Liver (tissue), 7 donors: ENCODE measurements at regions not wholly inside any gene's neighbourhood (a gene's known extent, or its start where the extent isn't known, plus 50 kb on each side); places are given as distances from the start of the nearest gene placed in this dataset.

Experiments used
- DNase-seq: peaks from one replicate; pipeline ENCODE4 v3.0.0-alpha.2; 2017; ENCODE audit warnings: low spot score
- H3K27ac ChIP-seq, 2 donors: one replicate each; pipeline ENCODE4 v1.7.0; 2013; ENCODE audit warnings: inconsistent platforms in 2 of 2, low read length in 2 of 2, control low read depth in 1 of 2, low read depth in 1 of 2, mild to moderate bottlenecking in 1 of 2
- H3K27me3 ChIP-seq, 4 donors: one replicate each; pipeline versions ENCODE4 v1.6.1 to v1.7.0; 2013; ENCODE audit warnings: low read length in 3 of 4, inconsistent platforms in 1 of 4, mild to moderate bottlenecking in 1 of 4, moderate library complexity in 1 of 4; ENCODE audit not compliant: control insufficient read depth in 4 of 4, insufficient read depth in 4 of 4
- H3K36me3 ChIP-seq, 4 donors: one replicate each; pipeline versions ENCODE4 v1.6.1 to v1.7.0; 2013; ENCODE audit warnings: low read length in 3 of 4, mild to moderate bottlenecking in 3 of 4, low read depth in 1 of 4, moderate library complexity in 1 of 4; ENCODE audit not compliant: control insufficient read depth in 4 of 4, insufficient read depth in 3 of 4
- H3K4me1 ChIP-seq, 4 donors: one replicate each; pipeline versions ENCODE4 v1.6.1 to v1.7.0; 2013; ENCODE audit warnings: low read length in 3 of 4, mild to moderate bottlenecking in 3 of 4, moderate library complexity in 1 of 4; ENCODE audit not compliant: control insufficient read depth in 4 of 4, insufficient read depth in 4 of 4
- H3K4me3 ChIP-seq, 3 donors: one replicate each; pipeline versions ENCODE4 v1.6.1 to v1.7.0; 2013; ENCODE audit warnings: low read length in 3 of 3, control low read depth in 1 of 3, low read depth in 1 of 3, mild to moderate bottlenecking in 1 of 3
- H3K9ac ChIP-seq, 2 donors: one replicate each; pipeline ENCODE4 v1.7.0; 2013; ENCODE audit warnings: low read length in 2 of 2, mild to moderate bottlenecking in 2 of 2, moderate library complexity in 2 of 2, control low read depth in 1 of 2, low read depth in 1 of 2
- H3K9me3 ChIP-seq, 4 donors: one replicate each; pipeline versions ENCODE4 v1.6.1 to v1.7.0; 2013; ENCODE audit warnings: low read length in 3 of 4; ENCODE audit not compliant: control insufficient read depth in 4 of 4
- ATF3 ChIP-seq: IDR thresholded peaks from 2 replicates; pipeline ENCODE4 v1.6.1; 2016; ENCODE audit warnings: antibody characterized with exemption
- EGR1 ChIP-seq, 2 donors: IDR thresholded peaks; 2 replicates each; pipeline ENCODE4 v1.6.1; 2016 to 2018; ENCODE audit warnings: antibody characterized with exemption in 2 of 2, low read depth in 2 of 2
- FOXA1 ChIP-seq: IDR thresholded peaks from 2 replicates; pipeline ENCODE4 v1.6.1; 2016; ENCODE audit warnings: antibody characterized with exemption
- FOXA2 ChIP-seq: IDR thresholded peaks from 2 replicates; pipeline ENCODE4 v1.6.1; 2016; ENCODE audit warnings: antibody characterized with exemption
- GABPA ChIP-seq, 2 donors: IDR thresholded peaks in 1 of 2; conservative IDR thresholded peaks in 1 of 2; 2 replicates each; pipeline ENCODE4 v1.6.1; 2016; ENCODE audit warnings: antibody characterized with exemption in 2 of 2, mild to moderate bottlenecking in 1 of 2, moderate library complexity in 1 of 2
- HNF4A ChIP-seq, 2 donors: conservative IDR thresholded peaks; 2 replicates each; pipeline ENCODE4 v1.6.1; 2016; ENCODE audit warnings: antibody characterized with exemption in 2 of 2, mild to moderate bottlenecking in 2 of 2
- JUND ChIP-seq, 2 donors: IDR thresholded peaks; 2 replicates each; pipeline ENCODE4 v1.6.1; 2016; ENCODE audit warnings: antibody characterized with exemption in 2 of 2
- MAX ChIP-seq: IDR thresholded peaks from 2 replicates; pipeline ENCODE4 v1.6.1; 2016; ENCODE audit warnings: antibody characterized with exemption
- NR2F2 ChIP-seq: IDR thresholded peaks from 2 replicates; pipeline ENCODE4 v1.6.1; 2016; ENCODE audit warnings: antibody characterized with exemption
- RAD21 ChIP-seq, 2 donors: IDR thresholded peaks; 2 replicates each; pipeline ENCODE4 v1.6.1; 2016; ENCODE audit warnings: antibody characterized with exemption in 2 of 2, mild to moderate bottlenecking in 2 of 2
- RXRA ChIP-seq, 2 donors: IDR thresholded peaks; 2 replicates each; pipeline ENCODE4 v1.6.1; 2017 to 2018; ENCODE audit warnings: antibody characterized with exemption in 2 of 2, mild to moderate bottlenecking in 1 of 2
- SP1 ChIP-seq: IDR thresholded peaks from 2 replicates; pipeline ENCODE4 v1.6.1; 2018; ENCODE audit warnings: antibody characterized with exemption, mild to moderate bottlenecking
- TAF1 ChIP-seq: conservative IDR thresholded peaks from 2 replicates; pipeline ENCODE4 v1.6.1; 2016; ENCODE audit warnings: antibody characterized with exemption, mild to moderate bottlenecking
- YY1 ChIP-seq: IDR thresholded peaks from 2 replicates; pipeline ENCODE4 v1.6.1; 2016; ENCODE audit warnings: antibody characterized with exemption, mild to moderate bottlenecking
- WGBS: extraction: QIAGEN DNeasy Blood & Tissue Kit; methylation state at CpG from one replicate; pipeline ENCODE4 v1.1.7; 2013; 5-methylcytosine and 5-hydroxymethylcytosine counted together
- TF ChIP-seq, protein P1 (sequence below): IDR thresholded peaks from 2 replicates; pipeline ENCODE4 v1.6.1; 2016; ENCODE audit warnings: antibody characterized with exemption, mild to moderate bottlenecking
- donor health status: healthy.
- donor health status: healthy.
- donor health status: healthy.
- donor health status: healthy.

DNA sequence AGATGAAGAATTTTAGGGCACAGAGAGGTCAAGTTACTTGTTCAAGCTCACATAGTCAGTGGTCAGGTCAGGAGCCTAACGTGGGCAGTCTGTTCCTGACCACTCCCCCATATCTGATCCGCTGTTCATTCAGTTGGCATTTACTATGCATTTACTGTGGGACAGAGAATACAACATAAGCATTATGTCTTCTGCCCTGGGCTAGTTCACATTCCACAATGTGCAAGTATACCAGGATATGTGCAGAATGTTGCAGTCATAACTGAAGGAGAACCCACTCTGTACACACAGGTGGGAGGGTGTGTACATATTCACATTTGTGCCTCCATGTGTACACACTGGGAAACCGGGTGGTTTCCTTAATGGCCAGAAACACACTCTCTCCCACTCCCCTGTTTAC, 309.6 kb downstream of the PRDM2 start:
- Histone ChIP-seq H3K9ac (no peak overlapping the region), H3K4me1 (no peaks in the 10 kb centered on the region), H3K27me3 (peaks cover 0 to 2% (median under 1%) of the 10 kb centered on the region in 4 donors), H3K9me3 (peaks cover 0 to 16% (median 2%) of the 10 kb centered on the region in 4 donors), H3K4me3 (no peak overlapping the region), H3K27ac (no peak overlapping the region), H3K36me3 (no peaks in the 10 kb centered on the region)
- no peak for DNase-seq
- TF ChIP-seq SP1 (no peak), JUND (IDR thresholded peaks at IDR 0.05) (no peak), YY1 (no peak), FOXA1 (no peak), HNF4A (conservative IDR thresholded peaks at IDR 0.05) (no peak), TAF1 (no peak), ATF3 (no peak), FOXA2 (no peak), GABPA (IDR thresholded peaks at IDR 0.05 in 1 of 2, conservative IDR thresholded peaks at IDR 0.05 in 1 of 2) (no peak), NR2F2 (no peak), EGR1 (IDR thresholded peaks at IDR 0.05; ENCODE audit: low read depth in 2 of 2) (no peak), RAD21 (IDR thresholded peaks at IDR 0.05) (no peak)
- TF ChIP-seq, protein P1, sequence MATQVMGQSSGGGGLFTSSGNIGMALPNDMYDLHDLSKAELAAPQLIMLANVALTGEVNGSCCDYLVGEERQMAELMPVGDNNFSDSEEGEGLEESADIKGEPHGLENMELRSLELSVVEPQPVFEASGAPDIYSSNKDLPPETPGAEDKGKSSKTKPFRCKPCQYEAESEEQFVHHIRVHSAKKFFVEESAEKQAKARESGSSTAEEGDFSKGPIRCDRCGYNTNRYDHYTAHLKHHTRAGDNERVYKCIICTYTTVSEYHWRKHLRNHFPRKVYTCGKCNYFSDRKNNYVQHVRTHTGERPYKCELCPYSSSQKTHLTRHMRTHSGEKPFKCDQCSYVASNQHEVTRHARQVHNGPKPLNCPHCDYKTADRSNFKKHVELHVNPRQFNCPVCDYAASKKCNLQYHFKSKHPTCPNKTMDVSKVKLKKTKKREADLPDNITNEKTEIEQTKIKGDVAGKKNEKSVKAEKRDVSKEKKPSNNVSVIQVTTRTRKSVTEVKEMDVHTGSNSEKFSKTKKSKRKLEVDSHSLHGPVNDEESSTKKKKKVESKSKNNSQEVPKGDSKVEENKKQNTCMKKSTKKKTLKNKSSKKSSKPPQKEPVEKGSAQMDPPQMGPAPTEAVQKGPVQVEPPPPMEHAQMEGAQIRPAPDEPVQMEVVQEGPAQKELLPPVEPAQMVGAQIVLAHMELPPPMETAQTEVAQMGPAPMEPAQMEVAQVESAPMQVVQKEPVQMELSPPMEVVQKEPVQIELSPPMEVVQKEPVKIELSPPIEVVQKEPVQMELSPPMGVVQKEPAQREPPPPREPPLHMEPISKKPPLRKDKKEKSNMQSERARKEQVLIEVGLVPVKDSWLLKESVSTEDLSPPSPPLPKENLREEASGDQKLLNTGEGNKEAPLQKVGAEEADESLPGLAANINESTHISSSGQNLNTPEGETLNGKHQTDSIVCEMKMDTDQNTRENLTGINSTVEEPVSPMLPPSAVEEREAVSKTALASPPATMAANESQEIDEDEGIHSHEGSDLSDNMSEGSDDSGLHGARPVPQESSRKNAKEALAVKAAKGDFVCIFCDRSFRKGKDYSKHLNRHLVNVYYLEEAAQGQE = no peak
- WGBS = 63% methylated on average over 3 of the region's 3 CpGs

GRCh38 chr1:14010476-14010875, 310.5 kb downstream of the PRDM2 start:
- no peak overlapping the region for H3K27ac ChIP-seq
- TF ChIP-seq YY1 = no peak
- no peak for TF ChIP-seq HNF4A (conservative IDR thresholded peaks at IDR 0.05)
- TF ChIP-seq FOXA1 = no peak
- TF ChIP-seq JUND (IDR thresholded peaks at IDR 0.05) = no peak
- TF ChIP-seq EGR1 (IDR thresholded peaks at IDR 0.05; ENCODE audit: low read depth in 2 of 2) = no peak
- TF ChIP-seq FOXA2 = no peak
- no peak for DNase-seq

DNA sequence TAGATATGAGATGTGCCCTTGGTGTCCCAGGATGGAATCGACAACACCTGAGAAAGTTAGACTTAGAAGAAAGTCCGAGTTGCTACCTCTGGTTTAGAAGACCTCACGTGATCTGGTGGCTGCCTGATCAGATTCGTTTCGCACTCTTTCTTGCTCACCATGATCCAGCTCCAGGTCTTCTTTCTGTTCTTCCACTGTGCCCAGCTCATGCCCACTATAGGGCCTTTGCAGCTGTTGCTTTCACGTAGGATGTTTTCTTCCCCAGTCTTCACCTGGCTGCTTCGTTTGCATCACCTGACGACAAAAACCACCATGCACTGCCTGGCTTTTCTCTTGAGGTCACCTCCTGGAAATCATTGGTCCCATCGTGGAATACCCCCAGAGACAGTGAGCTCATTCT, 311.1 kb downstream of the PRDM2 start:
- TF ChIP-seq RXRA (IDR thresholded peaks at IDR 0.05) (no peak), GABPA (IDR thresholded peaks at IDR 0.05 in 1 of 2, conservative IDR thresholded peaks at IDR 0.05 in 1 of 2) (no peak), TAF1 (no peak), MAX (no peak), YY1 (no peak), FOXA2 (no peak)
- TF ChIP-seq, protein P1 = no peak
- peaks cover 0 to 6% (median under 1%) of the 10 kb centered on the region in 4 donors for H3K27me3 ChIP-seq
- WGBS = 65% methylated on average over 9 of the region's 9 CpGs

More at GRCh38 chr1:14010476-14010875, 310.5 kb downstream of the PRDM2 start:
- no peak overlapping the region for H3K4me3 ChIP-seq
- H3K36me3 ChIP-seq = no peaks in the 10 kb centered on the region
- no peak overlapping the region for H3K9ac ChIP-seq
- no peaks in the 10 kb centered on the region for H3K4me1 ChIP-seq
- H3K27me3 ChIP-seq = peaks cover 0 to 2% (median under 1%) of the 10 kb centered on the region in 4 donors
- peaks cover 0 to 16% (median 2%) of the 10 kb centered on the region in 4 donors for H3K9me3 ChIP-seq

More for the DNA sequence above, 311.1 kb downstream of the PRDM2 start:
- no peak overlapping the region for H3K27ac ChIP-seq
- H3K9me3 ChIP-seq = peaks cover 0 to 16% (median 2%) of the 10 kb centered on the region in 4 donors
- DNase-seq = no peak
- no peaks in the 10 kb centered on the region for H3K36me3 ChIP-seq
- H3K4me3 ChIP-seq = no peak overlapping the region
- H3K4me1 ChIP-seq = no peaks in the 10 kb centered on the region
- no peak overlapping the region for H3K9ac ChIP-seq
